Left kidney (tissue), 1 donor: ENCODE measurements at regions not wholly inside any gene's neighbourhood (a gene's known extent, or its start where the extent isn't known, plus 50 kb on each side); places are given as distances from the start of the nearest gene placed in this dataset.

Experiments
- DNase-seq: peaks from one replicate; pipeline ENCODE4 v3.0.0-alpha.2; 2013

GRCh38 chr10:3313784-3314444, 141.3 kb upstream of the PITRM1 start:
- peak; percentile 51 for DNase-seq

GRCh38 chr10:3312403-3312940, 139.9 kb upstream of the PITRM1 start:
- DNase-seq = no peak

GRCh38 chr10:3310016-3310784, 137.6 kb upstream of the PITRM1 start:
- DNase-seq = no peak

- no peak for DNase-seq
Measured at GRCh38 chr10:3306050-3306449, 133.5 kb upstream of the PITRM1 start.

GRCh38 chr10:3295582-3296151, 123.1 kb upstream of the PITRM1 start:
- DNase-seq = no peak

- DNase-seq = no peak
Measured at GRCh38 chr10:3294919-3295581, 122.5 kb upstream of the PITRM1 start.

- no peak for DNase-seq
Measured at GRCh38 chr10:3293581-3294431, 121.2 kb upstream of the PITRM1 start.

GRCh38 chr10:3292636-3293035, 120.1 kb upstream of the PITRM1 start:
- DNase-seq = no peak

GRCh38 chr10:3290550-3290949, 118.0 kb upstream of the PITRM1 start:
- no peak for DNase-seq

GRCh38 chr10:3287572-3288445, 115.2 kb upstream of the PITRM1 start:
- no peak for DNase-seq

- DNase-seq = no peak
Measured at GRCh38 chr10:3282674-3283017, 110.1 kb upstream of the PITRM1 start.

- no peak for DNase-seq
Measured at GRCh38 chr10:3281941-3282673, 109.5 kb upstream of the PITRM1 start.

GRCh38 chr10:3278771-3279170, 106.2 kb upstream of the PITRM1 start:
- no peak for DNase-seq

GRCh38 chr10:3277566-3277965, 105.0 kb upstream of the PITRM1 start:
- DNase-seq = no peak

GRCh38 chr10:3274414-3274813, 101.8 kb upstream of the PITRM1 start:
- no peak for DNase-seq

- no peak for DNase-seq
Measured at GRCh38 chr10:3273966-3274365, 101.4 kb upstream of the PITRM1 start.

GRCh38 chr10:3272300-3272699, 99.7 kb upstream of the PITRM1 start:
- DNase-seq = no peak

GRCh38 chr10:3271354-3272115, 99.0 kb upstream of the PITRM1 start:
- no peak for DNase-seq
